ENCODE measurements at regions not wholly inside any gene's neighbourhood (a gene's known extent, or its start where the extent isn't known, plus 50 kb on each side); places are given as distances from the start of the nearest gene placed in this dataset.
A peak's percentile ranks its signal among the peaks of the same experiment; 100 is the strongest.
"Not testable (repeated sequence)": the region's sequence is repeated elsewhere in the genome, so short reads cannot be mapped to it uniquely, and the experiment has no call there.

- DNase-seq (ENCODE audit: low read depth) = peak; percentile 5
These were observed 287.9 kb downstream of the LTN1 start for GRCh38 chr21:28704746-28705145.

- no peak for DNase-seq (ENCODE audit: low read depth)
These were observed 288.8 kb downstream of the LTN1 start for GRCh38 chr21:28703861-28704260.

- no peak for DNase-seq (ENCODE audit: low read depth)
These were observed 292.9 kb downstream of the LTN1 start for GRCh38 chr21:28699596-28700259.

GRCh38 chr21:28699186-28699585 lies 293.5 kb downstream of the LTN1 start:
- no peak for DNase-seq (ENCODE audit: low read depth)

GRCh38 chr21:28696844-28697410 lies 295.8 kb downstream of the LTN1 start:
- no peak for DNase-seq (ENCODE audit: low read depth)

- no peak for DNase-seq (ENCODE audit: low read depth)
These were observed 299.2 kb downstream of the LTN1 start for GRCh38 chr21:28693476-28693875.

- no peak for DNase-seq (ENCODE audit: low read depth)
These were observed 302.5 kb downstream of the LTN1 start for GRCh38 chr21:28690196-28690595.

- DNase-seq (ENCODE audit: low read depth) = no peak
These were observed 304.3 kb downstream of the LTN1 start for GRCh38 chr21:28688381-28688780.

- no peak for DNase-seq (ENCODE audit: low read depth)
These were observed 305.1 kb downstream of the LTN1 start for GRCh38 chr21:28687586-28687985.

- no peak for DNase-seq (ENCODE audit: low read depth)
These were observed 308.5 kb downstream of the LTN1 start for GRCh38 chr21:28683982-28684752.

- DNase-seq (ENCODE audit: low read depth) = not testable (repeated sequence)
These were observed 309.8 kb downstream of the LTN1 start for GRCh38 chr21:28682884-28683283.

GRCh38 chr21:28677096-28677495 lies 315.6 kb downstream of the LTN1 start:
- DNase-seq (ENCODE audit: low read depth) = not testable (repeated sequence)

GRCh38 chr21:28675331-28676041 lies 317.2 kb downstream of the LTN1 start:
- no peak for DNase-seq (ENCODE audit: low read depth)

GRCh38 chr21:28674763-28675162 lies 317.9 kb downstream of the LTN1 start:
- DNase-seq (ENCODE audit: low read depth) = no peak

- DNase-seq (ENCODE audit: low read depth) = no peak
These were observed 321.0 kb downstream of the LTN1 start for GRCh38 chr21:28671549-28672195.

GRCh38 chr21:28669971-28670653 lies 322.6 kb downstream of the LTN1 start:
- peak; percentile 62 for DNase-seq (ENCODE audit: low read depth)

- no peak for DNase-seq (ENCODE audit: low read depth)
These were observed 323.4 kb downstream of the LTN1 start for GRCh38 chr21:28669321-28669720.

- no peak for DNase-seq (ENCODE audit: low read depth)
These were observed 328.9 kb downstream of the LTN1 start for GRCh38 chr21:28663754-28664153.

- no peak for DNase-seq (ENCODE audit: low read depth)
These were observed 329.5 kb downstream of the LTN1 start for GRCh38 chr21:28663111-28663693.

GRCh38 chr21:28657566-28657965 lies 335.1 kb downstream of the LTN1 start:
- DNase-seq (ENCODE audit: low read depth) = no peak

GRCh38 chr21:28655471-28655870 lies 337.2 kb downstream of the LTN1 start:
- DNase-seq (ENCODE audit: low read depth) = no peak

All from forelimb muscle (tissue), 1 donor.